Neural progenitor cell (in vitro differentiated cells): ENCODE measurements at regions not wholly inside any gene's neighbourhood (a gene's known extent, or its start where the extent isn't known, plus 50 kb on each side); places are given as distances from the start of the nearest gene placed in this dataset.

Experiments
- DNase-seq: peaks from one replicate; pipeline ENCODE4 v3.0.0-alpha.2; 2016; ENCODE audit warnings: low spot score
- H2AFZ ChIP-seq: fragments of 200-600 bp; sonication (generic); replicated peaks from 2 replicates; pipeline ENCODE4 v1.6.1; 2016; ENCODE audit warnings: antibody characterized with exemption
- H3F3A ChIP-seq: fragments of 200-600 bp; sonication (generic); 2 replicates; pipeline ENCODE4 v1.6.1; 2016; ENCODE audit warnings: antibody characterized with exemption, low read depth
- H3K27ac ChIP-seq: fragments of 200-600 bp; sonication (generic); 2 replicates; pipeline ENCODE4 v1.5.1; 2016; ENCODE audit warnings: mild to moderate bottlenecking
- H3K27me3 ChIP-seq: fragments of 200-600 bp; sonication (generic); 2 replicates; pipeline ENCODE4 v1.6.1; 2016; ENCODE audit warnings: mild to moderate bottlenecking, moderate library complexity
- H3K36me3 ChIP-seq: fragments of 200-600 bp; sonication (generic); 2 replicates; pipeline ENCODE4 v1.5.1; 2016
- H3K4me1 ChIP-seq: fragments of 200-600 bp; sonication (generic); 2 replicates; pipeline ENCODE4 v1.6.1; 2016; ENCODE audit warnings: mixed run types
- H3K4me2 ChIP-seq: fragments of 200-600 bp; sonication (generic); 2 replicates; pipeline ENCODE4 v1.6.1; 2016
- H3K4me3 ChIP-seq: fragments of 200-600 bp; sonication (generic); 2 replicates; pipeline ENCODE4 v1.5.1; 2016
- H3K79me2 ChIP-seq: fragments of 200-600 bp; sonication (generic); 2 replicates; pipeline ENCODE4 v1.6.1; 2016; ENCODE audit warnings: low read depth
- H3K9ac ChIP-seq: fragments of 200-600 bp; sonication (generic); 2 replicates; pipeline ENCODE4 v1.6.1; 2016
- H3K9me3 ChIP-seq: fragments of 200-600 bp; sonication (generic); 2 replicates; pipeline ENCODE4 v1.5.1; 2016; ENCODE audit warnings: low read depth
- H4K20me1 ChIP-seq: fragments of 200-600 bp; sonication (generic); 2 replicates; pipeline ENCODE4 v1.6.1; 2016; ENCODE audit warnings: low read depth
- H3K27ac Mint-ChIP-seq: 3 replicates; pipeline ENCODE4 v1.8.0; 2021; ENCODE audit warnings: mixed read lengths
- H3K27me3 Mint-ChIP-seq: 2 replicates; pipeline ENCODE4 v1.8.0; 2022; ENCODE audit warnings: low read depth, mild to moderate bottlenecking, inconsistent platforms, moderate library complexity, mixed read lengths; ENCODE audit not compliant: insufficient read depth
- H3K36me3 Mint-ChIP-seq: 3 replicates; pipeline ENCODE4 v1.8.0; 2021; ENCODE audit warnings: mixed read lengths
- H3K4me1 Mint-ChIP-seq: 3 replicates; pipeline ENCODE4 v1.8.0; 2021; ENCODE audit warnings: mixed read lengths
- H3K4me3 Mint-ChIP-seq: 3 replicates; pipeline ENCODE4 v1.8.0; 2021; ENCODE audit warnings: mild to moderate bottlenecking, moderate library complexity, mixed read lengths
- H3K9me3 Mint-ChIP-seq: 3 replicates; pipeline ENCODE4 v1.8.0; 2020; ENCODE audit warnings: mixed read lengths
- CTCF ChIP-seq: fragments of 200-600 bp; sonication (generic); IDR thresholded peaks from 2 replicates; pipeline ENCODE4 v1.5.1; 2017; ENCODE audit warnings: antibody characterized with exemption, mild to moderate bottlenecking
- EZH2 ChIP-seq: fragments of 200-600 bp; sonication (generic); IDR thresholded peaks from 2 replicates; pipeline ENCODE4 v1.6.1; 2017; ENCODE audit warnings: antibody characterized with exemption, mild to moderate bottlenecking, moderate library complexity
- EZH2phosphoT487 ChIP-seq: fragments of 200-600 bp; sonication (generic); IDR thresholded peaks from 2 replicates; pipeline ENCODE4 v1.6.1; 2017; ENCODE audit warnings: antibody characterized with exemption

- DNase-seq = peak; percentile 4
- Histone ChIP-seq H2AFZ (no peak overlapping the region), H3K4me1 (no peaks in the 10 kb centered on the region), H3K9ac (no peak overlapping the region), H3K4me3 (no peak overlapping the region), H3K79me2 (no peaks in the 10 kb centered on the region), H3K36me3 (no peaks in the 10 kb centered on the region), H3K4me2 (no peak overlapping the region), H3K9me3 (no peaks in the 10 kb centered on the region), H4K20me1 (no peaks in the 10 kb centered on the region), H3K27ac (no peak overlapping the region), H3K27me3 (no peaks in the 10 kb centered on the region), H3F3A (no peaks in the 10 kb centered on the region)
- no peaks in the 10 kb centered on the region for H3K4me1 Mint-ChIP-seq
- no peaks in the 10 kb centered on the region for H3K36me3 Mint-ChIP-seq
- no peak overlapping the region for H3K27ac Mint-ChIP-seq
- TF ChIP-seq EZH2 (no peak), CTCF (peak; percentile 42), EZH2phosphoT487 (no peak)
- H3K4me3 Mint-ChIP-seq = no peak overlapping the region
- no peaks in the 10 kb centered on the region for H3K9me3 Mint-ChIP-seq
- H3K27me3 Mint-ChIP-seq = no peaks in the 10 kb centered on the region
Measured at GRCh38 chr14:22221508-22221907, 367.5 kb downstream of the DAD1 start.

- H3K4me3 Mint-ChIP-seq = no peak overlapping the region
- H3K4me2 ChIP-seq = no peak overlapping the region
- no peaks in the 10 kb centered on the region for H4K20me1 ChIP-seq
- DNase-seq = no peak
- no peaks in the 10 kb centered on the region for H3K9me3 Mint-ChIP-seq
- no peaks in the 10 kb centered on the region for H3K4me1 Mint-ChIP-seq
- no peak overlapping the region for H3K27ac Mint-ChIP-seq
- no peaks in the 10 kb centered on the region for H3K27me3 Mint-ChIP-seq
- H3K27ac ChIP-seq = no peak overlapping the region
- no peaks in the 10 kb centered on the region for H3K27me3 ChIP-seq
- H3F3A ChIP-seq = no peaks in the 10 kb centered on the region
- H3K79me2 ChIP-seq = no peaks in the 10 kb centered on the region
- H3K36me3 Mint-ChIP-seq = no peaks in the 10 kb centered on the region
- no peak overlapping the region for H2AFZ ChIP-seq
- no peaks in the 10 kb centered on the region for H3K4me1 ChIP-seq
- H3K9ac ChIP-seq = no peak overlapping the region
- no peaks in the 10 kb centered on the region for H3K9me3 ChIP-seq
- H3K36me3 ChIP-seq = no peaks in the 10 kb centered on the region
- H3K4me3 ChIP-seq = no peak overlapping the region
- TF ChIP-seq EZH2phosphoT487 (no peak), EZH2 (no peak), CTCF (no peak)
Measured at GRCh38 chr14:22220427-22220826, 368.6 kb downstream of the DAD1 start.

GRCh38 chr14:22218728-22219127 lies 370.3 kb downstream of the DAD1 start:
- Histone ChIP-seq H3K9ac (no peak overlapping the region), H3K4me3 (no peak overlapping the region), H3K9me3 (no peaks in the 10 kb centered on the region), H4K20me1 (no peaks in the 10 kb centered on the region), H3K36me3 (no peaks in the 10 kb centered on the region), H3K27ac (no peak overlapping the region), H3K4me2 (no peak overlapping the region), H2AFZ (no peak overlapping the region), H3F3A (no peaks in the 10 kb centered on the region), H3K27me3 (peaks cover 2% of the 10 kb centered on the region), H3K79me2 (no peaks in the 10 kb centered on the region), H3K4me1 (no peaks in the 10 kb centered on the region)
- no peaks in the 10 kb centered on the region for H3K4me1 Mint-ChIP-seq
- no peaks in the 10 kb centered on the region for H3K27me3 Mint-ChIP-seq
- DNase-seq = no peak
- H3K27ac Mint-ChIP-seq = no peak overlapping the region
- H3K4me3 Mint-ChIP-seq = no peak overlapping the region
- no peak for TF ChIP-seq EZH2
- no peak for TF ChIP-seq CTCF
- no peak for TF ChIP-seq EZH2phosphoT487
- H3K9me3 Mint-ChIP-seq = no peaks in the 10 kb centered on the region
- H3K36me3 Mint-ChIP-seq = no peaks in the 10 kb centered on the region

GRCh38 chr14:22213120-22213519 lies 375.9 kb downstream of the DAD1 start:
- Mint-ChIP-seq H3K36me3 (no peaks in the 10 kb centered on the region), H3K4me1 (no peaks in the 10 kb centered on the region), H3K9me3 (no peaks in the 10 kb centered on the region), H3K27me3 (no peaks in the 10 kb centered on the region), H3K27ac (no peak overlapping the region), H3K4me3 (no peak overlapping the region)
- Histone ChIP-seq H3K4me3 (no peak overlapping the region), H2AFZ (no peak overlapping the region), H3K4me2 (no peak overlapping the region), H3K9ac (no peak overlapping the region), H3K4me1 (no peaks in the 10 kb centered on the region), H3K36me3 (no peaks in the 10 kb centered on the region), H4K20me1 (no peaks in the 10 kb centered on the region), H3K79me2 (no peaks in the 10 kb centered on the region), H3K9me3 (no peaks in the 10 kb centered on the region), H3K27ac (no peak overlapping the region), H3K27me3 (peaks cover 3% of the 10 kb centered on the region), H3F3A (no peaks in the 10 kb centered on the region)
- TF ChIP-seq EZH2 (no peak), EZH2phosphoT487 (no peak), CTCF (no peak)
- DNase-seq = no peak
